ENCODE measurements at regions not wholly inside any gene's neighbourhood (a gene's known extent, or its start where the extent isn't known, plus 50 kb on each side); places are given as distances from the start of the nearest gene placed in this dataset.
"Not testable (repeated sequence)": the region's sequence is repeated elsewhere in the genome, so short reads cannot be mapped to it uniquely, and the experiment has no call there.

- DNase-seq: no peak
Observed at GRCh38 chr10:25724241-25724640, 209.8 kb upstream of the MYO3A start.

GRCh38 chr10:25725917-25726716 is 207.9 kb upstream of the MYO3A start:
- peak; percentile 47 for DNase-seq

DNA sequence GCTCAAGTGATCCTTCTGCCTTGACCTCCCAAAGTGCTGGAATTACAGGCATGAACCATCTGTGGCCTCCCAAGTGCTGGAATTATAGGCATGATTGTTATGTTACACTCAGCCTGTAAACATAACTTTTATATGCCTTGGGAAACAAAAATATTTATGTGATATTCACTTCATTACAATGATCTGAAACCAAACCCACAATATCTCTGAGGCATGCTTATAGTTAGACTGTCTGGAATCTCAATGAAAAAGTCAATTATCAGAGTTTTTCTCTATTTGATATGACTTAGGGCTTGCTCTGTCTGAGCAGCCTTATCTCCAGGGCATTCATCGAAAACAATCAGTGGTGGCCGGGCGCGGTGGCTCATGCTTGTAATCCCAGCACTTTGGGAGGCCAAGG is 195.3 kb upstream of the MYO3A start:
- no peak for DNase-seq

GRCh38 chr10:25743832-25744231 is 190.2 kb upstream of the MYO3A start:
- no peak for DNase-seq

DNA sequence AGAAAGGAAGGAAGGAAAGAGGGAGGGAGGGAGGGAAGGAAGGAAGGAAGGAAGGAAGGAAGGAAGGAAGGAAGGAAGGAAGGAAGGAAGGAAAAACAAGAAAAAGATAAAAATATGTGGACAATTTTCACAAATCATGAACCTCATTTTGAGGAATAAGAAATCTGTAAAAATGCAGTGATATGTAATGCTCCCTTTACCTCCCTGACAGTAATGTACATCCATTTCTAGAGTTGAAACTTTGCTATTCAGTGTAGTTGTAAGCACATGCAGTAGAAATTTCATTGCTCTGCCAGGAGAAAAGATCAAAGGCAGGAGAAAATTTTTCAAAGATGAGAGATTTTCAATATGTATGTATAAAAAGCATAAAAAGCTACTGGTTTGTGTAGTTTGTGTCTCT is 189.5 kb upstream of the MYO3A start:
- no peak for DNase-seq

GRCh38 chr10:25745976-25746375 is 188.1 kb upstream of the MYO3A start:
- no peak for DNase-seq

GRCh38 chr10:25747084-25747483 is 186.9 kb upstream of the MYO3A start:
- DNase-seq: no peak

GRCh38 chr10:25748509-25748908 is 185.5 kb upstream of the MYO3A start:
- DNase-seq: no peak

- peak; percentile 97 for DNase-seq
Observed at GRCh38 chr10:25753776-25754175, 180.3 kb upstream of the MYO3A start.

GRCh38 chr10:25755874-25756273 is 178.2 kb upstream of the MYO3A start:
- not testable (repeated sequence) for DNase-seq

- DNase-seq: no peak
Observed at GRCh38 chr10:25756784-25757183, 177.2 kb upstream of the MYO3A start.

GRCh38 chr10:25758041-25758457 is 176.0 kb upstream of the MYO3A start:
- DNase-seq: peak; percentile 57

- no peak for DNase-seq
Observed at GRCh38 chr10:25758511-25758910, 175.5 kb upstream of the MYO3A start.

DNA sequence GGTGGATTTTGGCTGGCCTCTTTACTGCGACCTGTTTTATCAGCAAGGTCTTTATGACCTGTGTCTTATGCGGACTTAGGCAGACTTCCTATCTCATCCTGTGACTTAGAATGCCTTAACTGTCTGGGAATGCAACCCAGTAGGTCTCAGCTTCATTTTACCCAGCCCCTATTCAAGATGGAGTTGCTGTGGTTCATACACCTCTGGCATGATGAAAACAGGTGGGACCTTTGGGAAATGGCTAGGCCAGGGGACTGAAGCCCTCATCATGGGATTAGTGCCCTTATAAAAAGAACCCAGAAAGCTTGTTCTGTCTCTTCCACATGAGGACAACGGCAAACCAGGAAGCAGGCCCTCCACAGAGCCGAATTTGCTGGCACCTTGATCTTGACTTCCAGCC is 172.1 kb upstream of the MYO3A start:
- no peak for DNase-seq

DNA sequence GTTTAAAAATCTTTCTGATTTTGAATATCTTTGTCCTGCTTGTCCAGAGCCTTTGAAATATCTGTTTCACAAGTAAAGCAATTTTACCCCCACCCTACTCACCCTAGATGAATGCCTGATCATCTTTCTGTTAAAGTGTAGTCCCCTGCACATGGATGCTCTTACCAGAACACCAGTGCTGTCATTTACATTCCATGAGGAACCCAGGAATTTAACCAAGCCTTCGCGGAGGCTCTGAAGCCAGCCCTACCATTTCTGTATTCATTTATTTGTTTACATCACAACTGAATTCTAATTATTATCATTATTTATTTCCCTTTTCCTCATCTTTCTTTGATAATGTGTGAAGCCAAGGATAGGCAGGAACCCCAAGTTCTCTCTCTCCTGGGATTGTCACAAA is 167.8 kb upstream of the MYO3A start:
- no peak for DNase-seq

- DNase-seq: no peak
Observed at GRCh38 chr10:25766687-25767221, 167.3 kb upstream of the MYO3A start.

DNA sequence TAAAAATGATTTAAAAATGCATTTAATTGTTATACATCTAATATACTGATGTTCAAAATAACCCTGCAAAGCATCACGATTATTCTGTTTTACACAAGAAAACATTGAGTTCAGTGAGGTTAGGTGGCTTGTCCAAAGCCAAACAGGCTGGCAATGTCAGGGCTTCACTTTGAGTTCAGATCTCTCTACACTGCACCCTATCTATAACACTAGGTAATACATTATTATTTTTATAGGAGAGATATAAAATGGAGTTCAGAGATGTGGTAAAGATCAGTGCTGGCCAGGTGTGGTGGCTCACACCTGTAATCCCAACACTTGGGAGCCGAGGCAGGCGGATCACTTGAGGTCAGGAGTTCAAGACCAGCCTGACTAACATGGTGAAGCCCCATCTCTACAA is 165.9 kb upstream of the MYO3A start:
- no peak for DNase-seq

GRCh38 chr10:25778646-25779045 is 155.4 kb upstream of the MYO3A start:
- DNase-seq: no peak

DNA sequence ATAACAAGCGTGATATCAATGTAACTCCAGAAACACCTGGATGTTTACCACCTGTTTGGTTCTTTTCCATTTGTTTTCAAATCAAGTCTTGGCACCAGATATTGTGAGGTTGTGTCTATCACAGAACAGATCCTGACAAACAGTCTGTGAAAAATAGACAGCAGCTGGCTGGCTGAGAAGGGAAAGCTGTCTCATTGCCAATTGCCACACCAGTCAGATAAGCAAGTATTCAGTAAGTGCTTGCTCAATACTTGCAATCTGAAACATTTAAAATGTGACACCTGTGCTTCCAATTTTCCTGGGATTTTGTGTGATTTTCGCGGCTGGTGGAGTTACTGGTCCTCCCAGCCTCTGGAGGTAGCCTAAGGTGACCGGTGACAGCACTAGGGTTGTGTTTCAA is 147.9 kb upstream of the MYO3A start:
- DNase-seq: no peak

DNA sequence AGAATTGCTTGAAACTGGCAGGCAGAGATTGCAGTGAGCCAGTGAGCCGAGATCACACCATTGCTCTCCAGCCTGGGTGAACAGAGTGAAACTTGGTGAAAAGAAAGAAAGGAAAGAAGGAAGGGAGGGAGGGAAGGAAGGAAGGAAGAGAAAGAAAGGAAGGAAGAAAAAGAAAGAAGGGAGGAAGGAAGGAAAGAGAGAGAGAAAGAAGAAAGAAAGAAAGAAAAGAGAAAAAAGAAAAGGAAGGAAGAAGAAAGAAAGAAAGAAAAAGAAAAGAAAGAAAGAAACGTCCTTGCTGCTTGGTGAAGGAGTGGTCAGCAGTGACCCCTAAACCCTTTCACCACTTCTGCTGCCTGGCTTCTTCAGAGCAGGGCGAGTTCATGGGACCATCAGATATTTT is 147.1 kb upstream of the MYO3A start:
- DNase-seq: no peak

DNA sequence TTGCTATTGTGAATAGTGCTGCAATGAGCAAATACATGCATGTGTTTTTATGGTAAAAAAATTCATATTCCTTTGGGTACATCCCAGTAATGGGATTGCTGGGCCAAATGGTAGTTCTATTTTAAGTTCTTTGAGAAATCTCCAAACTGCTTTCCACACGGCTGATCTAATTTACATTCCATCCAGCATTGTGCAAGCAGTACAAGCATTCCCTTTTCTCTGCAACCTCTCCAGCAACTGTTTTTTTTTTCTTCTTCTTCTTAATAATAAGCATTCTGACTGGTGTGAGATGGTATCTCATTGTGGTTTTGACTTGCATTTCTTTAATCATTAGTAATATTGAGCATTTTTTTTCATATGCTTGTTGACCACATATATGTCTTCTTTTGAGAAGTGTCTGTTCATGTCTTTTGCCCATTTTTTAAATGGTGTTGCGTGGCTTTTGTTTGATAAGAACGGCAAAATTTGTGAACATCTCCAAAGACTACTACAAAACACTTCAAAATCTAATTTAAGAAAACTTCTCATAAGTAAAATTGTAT is 136.1 kb upstream of the MYO3A start:
- DNase-seq: no peak

- DNase-seq: no peak
Observed at GRCh38 chr10:25804505-25804904, 129.5 kb upstream of the MYO3A start.

DNA sequence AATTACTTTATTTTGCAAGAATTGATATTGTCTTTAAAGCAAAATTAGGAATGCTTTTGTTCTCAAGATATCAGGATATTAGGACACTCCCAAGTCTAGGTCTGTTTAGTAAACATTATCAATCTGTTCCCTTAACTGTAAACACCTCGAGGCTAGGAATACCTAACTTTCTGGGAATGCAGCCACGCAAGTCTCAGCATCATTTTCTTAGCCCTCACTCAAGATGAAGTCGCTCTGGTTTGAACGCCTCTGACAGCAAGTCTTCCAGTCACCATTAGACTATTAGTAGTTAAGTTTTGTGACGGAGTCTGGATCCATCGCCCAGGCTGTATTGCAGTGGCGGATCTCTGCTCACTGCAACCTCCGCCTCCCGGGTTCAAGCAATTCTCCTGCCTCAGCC is 128.0 kb upstream of the MYO3A start:
- no peak for DNase-seq

DNA sequence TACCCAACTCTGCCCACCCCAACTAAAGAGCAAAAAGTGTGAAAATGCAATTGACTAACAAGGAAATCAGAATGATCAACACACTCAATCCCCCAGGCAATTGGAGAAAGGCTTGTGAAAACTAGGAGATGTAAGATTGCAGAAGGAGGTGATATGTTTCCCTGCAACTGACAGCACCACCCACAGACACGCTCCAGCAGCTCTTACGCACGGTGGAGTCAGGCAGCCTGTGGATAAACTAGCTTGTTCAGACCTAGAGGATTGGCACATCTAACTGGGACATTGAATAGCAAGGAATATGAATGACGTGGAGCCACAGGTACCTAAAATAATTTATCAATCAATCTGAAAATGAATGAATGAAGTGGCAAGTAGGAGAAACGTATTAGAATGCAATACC is 125.7 kb upstream of the MYO3A start:
- DNase-seq: no peak
